ENCODE measurements at regions not wholly inside any gene's neighbourhood (a gene's known extent, or its start where the extent isn't known, plus 50 kb on each side); places are given as distances from the start of the nearest gene placed in this dataset.

GRCh38 chr2:187942876-187943275, 348.8 kb upstream of the GULP1 start:
- TF ChIP-seq TAF1 (IDR thresholded peaks at IDR 0.05; ENCODE audit: low read depth, low read length) (no peak), CTCF (IDR thresholded peaks at IDR 0.05; ENCODE audit: control extremely low read depth in 1 of 3, insufficient read depth in 1 of 3, low read depth in 1 of 3, low read length in 3 of 3) (no peak), EZH2 (IDR thresholded peaks at IDR 0.05; ENCODE audit: low read depth, low read length, severe bottlenecking) (no peak), BRCA1 (IDR thresholded peaks at IDR 0.05; ENCODE audit: low read depth, low read length) (no peak), POLR2A (IDR thresholded peaks at IDR 0.05; ENCODE audit: control extremely low read depth in 1 of 2, low read depth in 2 of 2, low read length in 2 of 2) (no peak), POLR2AphosphoS5 (IDR thresholded peaks at IDR 0.05; ENCODE audit: low read depth, low read length) (no peak), EP300 (IDR thresholded peaks at IDR 0.05; ENCODE audit: borderline replicate concordance in 1 of 2, low read depth in 2 of 2, low read length in 2 of 2) (no peak), RXRA (IDR thresholded peaks at IDR 0.05; ENCODE audit: insufficient read depth, low read depth, low read length) (no peak), TAF7 (optimal IDR thresholded peaks at IDR 0.05; ENCODE audit: borderline replicate concordance, low read depth, low read length) (no peak), BACH1 (IDR thresholded peaks at IDR 0.05; ENCODE audit: low read length) (no peak), YY1 (IDR thresholded peaks at IDR 0.05; ENCODE audit: low read depth, low read length) (no peak), CEBPB (IDR thresholded peaks at IDR 0.05; ENCODE audit: low read depth, low read length) (no peak), TBP (IDR thresholded peaks at IDR 0.05; ENCODE audit: low read depth, low read length) (no peak), NANOG (IDR thresholded peaks at IDR 0.05; ENCODE audit: insufficient read depth, low read depth, low read length, poor library complexity, severe bottlenecking) (no peak)

Measured in H1 (cell line).